Mononuclear cell (primary cell): ENCODE measurements at regions not wholly inside any gene's neighbourhood (a gene's known extent, or its start where the extent isn't known, plus 50 kb on each side); places are given as distances from the start of the nearest gene placed in this dataset.
"Not testable (repeated sequence)": the region's sequence is repeated elsewhere in the genome, so short reads cannot be mapped to it uniquely, and the experiment has no call there.

Experiments used
- H3K27me3 ChIP-seq: 2 replicates; pipeline ENCODE4 v1.6.0; 2011; ENCODE audit warnings: low read length, control low read depth; ENCODE audit not compliant: insufficient read depth
- H3K4me1 ChIP-seq: 2 replicates; pipeline ENCODE4 v1.5.1; 2011; ENCODE audit warnings: mild to moderate bottlenecking, low read length, control low read depth; ENCODE audit not compliant: insufficient read depth
- H3K4me3 ChIP-seq: 2 replicates; pipeline ENCODE4 v1.5.1; 2011; ENCODE audit warnings: mild to moderate bottlenecking, low read length, moderate library complexity
- H3K9me3 ChIP-seq: 2 replicates; pipeline ENCODE4 v1.5.1; 2011; ENCODE audit warnings: low read depth, mild to moderate bottlenecking, control low read depth, low read length

GRCh38 chr3:28138043-28138610 is 103.3 kb upstream of the CMC1 start:
- Histone ChIP-seq H3K9me3 (no peaks in the 10 kb centered on the region), H3K27me3 (no peaks in the 10 kb centered on the region), H3K4me1 (no peaks in the 10 kb centered on the region), H3K4me3 (no peak overlapping the region)

- no peak overlapping the region for H3K4me3 ChIP-seq
- no peaks in the 10 kb centered on the region for H3K4me1 ChIP-seq
- no peaks in the 10 kb centered on the region for H3K9me3 ChIP-seq
- H3K27me3 ChIP-seq: no peaks in the 10 kb centered on the region
These were observed 102.1 kb upstream of the CMC1 start for GRCh38 chr3:28139288-28139687.

DNA sequence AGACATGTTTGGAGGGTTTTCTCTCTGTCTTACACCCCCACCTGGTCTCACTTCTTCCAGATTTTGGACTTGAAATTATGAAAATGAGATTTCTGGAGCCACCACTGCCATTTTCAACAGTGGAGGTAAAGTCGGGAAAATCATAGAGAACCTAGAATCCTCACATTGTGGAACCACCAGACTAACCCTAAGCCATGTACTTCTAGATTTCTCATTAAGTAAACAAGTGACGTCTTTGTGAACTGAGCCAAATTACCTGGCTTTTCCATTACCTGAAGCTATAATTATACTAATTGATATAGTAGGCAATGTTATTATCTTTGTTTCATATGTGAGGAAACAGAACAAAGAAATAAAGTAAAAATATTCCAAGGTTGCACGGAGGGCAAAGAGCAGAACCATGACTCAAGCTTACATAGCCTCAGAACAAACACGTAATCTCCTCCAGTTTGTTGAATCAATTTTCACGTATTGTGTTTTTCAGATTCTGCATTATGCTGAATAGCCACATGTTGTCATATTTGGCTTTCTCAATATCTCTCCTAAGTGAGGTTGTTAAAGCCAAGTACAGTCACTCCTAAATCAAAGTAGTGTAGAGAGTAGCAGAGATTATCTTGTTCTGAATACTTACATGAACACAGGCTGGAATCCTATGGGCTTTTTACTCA is 101.3 kb upstream of the CMC1 start:
- no peaks in the 10 kb centered on the region for H3K4me1 ChIP-seq
- H3K9me3 ChIP-seq: no peaks in the 10 kb centered on the region
- H3K27me3 ChIP-seq: no peaks in the 10 kb centered on the region
- no peak overlapping the region for H3K4me3 ChIP-seq

DNA sequence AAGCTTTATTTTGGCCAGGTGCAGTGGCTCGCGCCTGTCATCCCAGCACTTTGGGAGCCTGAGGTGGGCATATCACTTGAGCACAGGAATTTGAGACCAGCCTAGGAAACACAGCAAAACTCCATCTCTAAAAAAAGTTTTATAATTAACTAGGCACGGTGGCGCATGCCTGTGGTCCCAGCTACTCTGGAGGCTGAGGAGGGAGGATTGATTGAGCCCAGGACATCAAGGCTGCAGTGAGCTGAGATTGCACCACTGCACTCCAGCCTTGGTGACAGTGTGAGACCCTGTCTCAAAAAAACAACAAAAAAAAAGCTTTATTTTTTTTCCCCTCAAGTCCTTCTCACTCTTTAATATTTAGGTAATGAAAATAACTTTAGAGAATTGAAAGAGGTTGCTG is 100.8 kb upstream of the CMC1 start:
- no peaks in the 10 kb centered on the region for H3K9me3 ChIP-seq
- no peaks in the 10 kb centered on the region for H3K4me1 ChIP-seq
- no peak overlapping the region for H3K4me3 ChIP-seq
- no peaks in the 10 kb centered on the region for H3K27me3 ChIP-seq

- Histone ChIP-seq H3K27me3 (no peaks in the 10 kb centered on the region), H3K4me3 (no peak overlapping the region), H3K4me1 (no peaks in the 10 kb centered on the region), H3K9me3 (peaks cover 7% of the 10 kb centered on the region)
These were observed 91.5 kb upstream of the CMC1 start for GRCh38 chr3:28149960-28150359.

GRCh38 chr3:28150465-28151206 is 90.8 kb upstream of the CMC1 start:
- Histone ChIP-seq H3K4me3 (no peak overlapping the region), H3K9me3 (peaks cover 7% of the 10 kb centered on the region), H3K4me1 (no peaks in the 10 kb centered on the region), H3K27me3 (no peaks in the 10 kb centered on the region)

DNA sequence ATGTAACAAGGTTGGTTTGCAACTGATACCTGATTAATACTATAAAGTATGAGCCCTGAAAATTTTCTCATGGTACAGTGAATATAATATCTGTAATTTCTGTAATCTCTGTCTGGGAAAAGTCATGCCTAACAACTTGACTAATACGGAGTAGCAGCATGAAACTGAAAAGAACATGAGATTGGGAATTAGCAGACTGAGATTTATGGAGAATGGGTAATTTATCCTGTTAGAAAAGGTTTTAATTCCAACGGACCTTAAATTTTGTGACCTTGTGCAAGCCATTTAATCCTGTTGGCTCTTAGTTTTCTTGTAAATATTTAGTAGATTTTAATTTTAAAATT is 90.2 kb upstream of the CMC1 start:
- Histone ChIP-seq H3K4me1 (no peaks in the 10 kb centered on the region), H3K9me3 (peaks cover 7% of the 10 kb centered on the region), H3K27me3 (no peaks in the 10 kb centered on the region), H3K4me3 (no peak overlapping the region)

DNA sequence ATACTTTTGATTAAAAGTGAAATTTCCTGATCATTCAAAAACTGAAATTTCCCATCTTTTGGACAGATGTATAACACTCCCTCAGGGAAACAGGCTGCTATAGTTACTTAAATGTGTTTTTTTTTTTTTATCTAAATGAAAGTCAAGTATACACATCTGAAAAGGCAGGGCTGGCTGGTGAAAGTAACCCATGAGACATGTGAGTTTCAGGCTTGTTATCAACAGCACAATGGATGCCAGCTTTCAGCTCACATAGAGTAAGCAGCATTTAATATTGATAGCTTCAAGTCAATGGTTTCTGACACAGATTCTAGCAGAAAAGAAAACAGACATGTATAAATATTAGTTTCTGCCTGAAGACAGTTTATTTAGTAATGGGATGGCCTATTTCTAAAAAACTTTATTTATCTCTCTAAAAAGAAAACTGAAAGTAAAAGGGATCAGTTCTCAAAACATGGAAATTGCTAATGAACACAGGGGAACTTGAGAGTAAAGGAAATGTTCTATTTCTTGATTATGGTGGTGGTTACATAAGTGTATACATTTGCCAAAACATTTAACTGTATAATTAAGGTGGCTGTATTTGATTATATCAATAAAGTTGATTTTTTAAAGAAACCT is 89.7 kb upstream of the CMC1 start:
- Histone ChIP-seq H3K4me3 (no peak overlapping the region), H3K4me1 (no peaks in the 10 kb centered on the region), H3K27me3 (no peaks in the 10 kb centered on the region), H3K9me3 (peaks cover 7% of the 10 kb centered on the region)

- Histone ChIP-seq H3K27me3 (no peaks in the 10 kb centered on the region), H3K4me1 (no peaks in the 10 kb centered on the region), H3K9me3 (peaks cover 22% of the 10 kb centered on the region), H3K4me3 (no peak overlapping the region)
These were observed 85.8 kb upstream of the CMC1 start for GRCh38 chr3:28155631-28156030.

DNA sequence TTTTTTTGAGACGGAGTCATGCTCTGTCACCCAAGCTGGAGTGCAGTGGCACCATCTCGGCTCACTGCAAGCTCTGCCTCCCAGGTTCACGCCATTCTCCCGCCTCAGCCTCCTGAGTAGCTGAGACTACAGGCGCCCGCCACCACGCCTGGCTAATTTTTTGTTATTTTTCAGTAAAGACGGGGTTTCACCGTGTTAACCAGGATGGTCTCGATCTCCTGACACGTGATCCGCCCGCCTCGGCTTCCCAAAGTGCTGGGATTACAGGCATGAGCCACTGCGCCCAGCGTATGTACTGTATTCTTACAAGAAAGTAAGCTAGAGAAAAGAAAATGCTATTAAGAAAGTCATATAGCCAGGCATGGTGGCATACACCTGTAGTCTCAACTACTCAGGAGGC is 84.8 kb upstream of the CMC1 start:
- H3K4me3 ChIP-seq, H3K4me1 ChIP-seq, H3K27me3 ChIP-seq: not testable (repeated sequence)
- peaks cover 22% of the 10 kb centered on the region for H3K9me3 ChIP-seq

- Histone ChIP-seq H3K4me3 (no peak overlapping the region), H3K9me3 (no peaks in the 10 kb centered on the region), H3K27me3 (no peaks in the 10 kb centered on the region), H3K4me1 (no peaks in the 10 kb centered on the region)
These were observed 69.5 kb upstream of the CMC1 start for GRCh38 chr3:28171962-28172361.

GRCh38 chr3:28172748-28173147 is 68.7 kb upstream of the CMC1 start:
- Histone ChIP-seq H3K4me3 (no peak overlapping the region), H3K4me1 (no peaks in the 10 kb centered on the region), H3K27me3 (no peaks in the 10 kb centered on the region), H3K9me3 (no peaks in the 10 kb centered on the region)

- H3K27me3 ChIP-seq: no peaks in the 10 kb centered on the region
- H3K4me1 ChIP-seq: no peaks in the 10 kb centered on the region
- no peaks in the 10 kb centered on the region for H3K9me3 ChIP-seq
- no peak overlapping the region for H3K4me3 ChIP-seq
These were observed 67.6 kb upstream of the CMC1 start for GRCh38 chr3:28173836-28174235.

DNA sequence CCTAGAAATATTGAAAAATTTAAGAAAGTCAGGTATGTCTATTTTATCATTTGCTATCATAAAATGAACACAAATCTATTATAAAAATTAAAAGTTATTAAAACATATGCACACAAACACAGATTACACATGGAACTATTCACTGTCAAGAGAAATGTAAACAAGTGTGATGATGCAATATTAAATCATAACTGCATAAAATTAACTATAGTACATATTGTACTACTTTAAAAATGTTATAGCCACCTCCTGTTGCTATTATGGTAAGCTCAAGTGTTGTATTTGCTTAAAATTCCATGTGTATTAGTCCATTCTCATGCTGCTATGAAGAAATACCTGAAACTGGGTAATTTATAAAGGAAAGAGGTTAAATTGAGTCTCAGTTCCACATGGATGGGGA is 54.7 kb upstream of the CMC1 start:
- Histone ChIP-seq H3K4me1 (no peaks in the 10 kb centered on the region), H3K9me3 (no peaks in the 10 kb centered on the region), H3K4me3 (no peak overlapping the region), H3K27me3 (no peaks in the 10 kb centered on the region)

- no peak overlapping the region for H3K4me3 ChIP-seq
- H3K9me3 ChIP-seq: no peaks in the 10 kb centered on the region
These were observed 52.7 kb upstream of the CMC1 start for GRCh38 chr3:28188686-28189085.

More at GRCh38 chr3:28188686-28189085, 52.7 kb upstream of the CMC1 start:
- Histone ChIP-seq H3K4me1 (no peaks in the 10 kb centered on the region), H3K27me3 (no peaks in the 10 kb centered on the region)
